ENCODE measurements at regions not wholly inside any gene's neighbourhood (a gene's known extent, or its start where the extent isn't known, plus 50 kb on each side); places are given as distances from the start of the nearest gene placed in this dataset.

- DNase-seq (ENCODE audit: missing footprints), result no peak
- intact Hi-C loops (cut with DNase I), result no loop called here
- ATAC-seq, result no peak
These were observed 445.8 kb upstream of the CITED2 start for GRCh38 chr6:139820210-139820609.

GRCh38 chr6:139819776-139820175, 445.3 kb upstream of the CITED2 start:
- DNase-seq (ENCODE audit: missing footprints), result no peak
- no peak for ATAC-seq
- intact Hi-C loops (cut with DNase I), result no loop called here

GRCh38 chr6:139812939-139813338, 438.5 kb upstream of the CITED2 start:
- DNase-seq (ENCODE audit: missing footprints), result no peak
- intact Hi-C loops (cut with DNase I), result no loop called here
- no peak for ATAC-seq

- DNase-seq (ENCODE audit: missing footprints), result no peak
- ATAC-seq, result no peak
These were observed 427.3 kb upstream of the CITED2 start for GRCh38 chr6:139801571-139802321.

GRCh38 chr6:139800837-139801236, 426.4 kb upstream of the CITED2 start:
- intact Hi-C loops (cut with DNase I), result no loop called here
- DNase-seq (ENCODE audit: missing footprints), result no peak
- no peak for ATAC-seq

More at GRCh38 chr6:139801571-139802321, 427.3 kb upstream of the CITED2 start:
- intact Hi-C loops (cut with DNase I), result no loop called here

- DNase-seq (ENCODE audit: missing footprints) (no peak), ATAC-seq (no peak)
- intact Hi-C loops (cut with DNase I), result no loop called here
These were observed 416.1 kb upstream of the CITED2 start for GRCh38 chr6:139790527-139790926.

GRCh38 chr6:139784222-139784769, 409.8 kb upstream of the CITED2 start:
- DNase-seq (ENCODE audit: missing footprints) (no peak), ATAC-seq (no peak)
- intact Hi-C loops (cut with DNase I), result no loop called here

- intact Hi-C loops (cut with DNase I), result loop anchor here (10.0 kb wide), 1 partner anchor 265 kb away; no protein-coding TSS in a partner anchor
- no peak for ATAC-seq
- no peak for DNase-seq (ENCODE audit: missing footprints)
These were observed 405.7 kb upstream of the CITED2 start for GRCh38 chr6:139779988-139780774.

- DNase-seq (ENCODE audit: missing footprints) (no peak), ATAC-seq (peak; percentile 71)
These were observed 404.2 kb upstream of the CITED2 start for GRCh38 chr6:139778688-139779087.

GRCh38 chr6:139778106-139778505, 403.7 kb upstream of the CITED2 start:
- ATAC-seq (no peak), DNase-seq (ENCODE audit: missing footprints) (no peak)
- intact Hi-C loops (cut with DNase I), result loop anchor here (10.0 kb wide), 1 partner anchor 263 kb away; no protein-coding TSS in a partner anchor

More at GRCh38 chr6:139778688-139779087, 404.2 kb upstream of the CITED2 start:
- intact Hi-C loops (cut with DNase I), result loop anchor here (10.0 kb wide), 1 partner anchor 264 kb away; no protein-coding TSS in a partner anchor

GRCh38 chr6:139777202-139777970, 402.9 kb upstream of the CITED2 start:
- no peak for DNase-seq (ENCODE audit: missing footprints)
- ATAC-seq, result no peak
- intact Hi-C loops (cut with DNase I), result loop anchor here (10.0 kb wide), 1 partner anchor 263 kb away; no protein-coding TSS in a partner anchor

GRCh38 chr6:139776041-139776440, 401.6 kb upstream of the CITED2 start:
- DNase-seq (ENCODE audit: missing footprints), result no peak
- intact Hi-C loops (cut with DNase I), result loop anchor here (10.0 kb wide), 1 partner anchor 261 kb away; no protein-coding TSS in a partner anchor
- no peak for ATAC-seq

GRCh38 chr6:139768196-139768595, 393.7 kb upstream of the CITED2 start:
- ATAC-seq (no peak), DNase-seq (ENCODE audit: missing footprints) (no peak)
- intact Hi-C loops (cut with DNase I), result loop anchor here (10.0 kb wide), 2 partner anchors 173 to 307 kb away; no protein-coding TSS in a partner anchor

GRCh38 chr6:139766796-139767195, 392.3 kb upstream of the CITED2 start:
- no peak for DNase-seq (ENCODE audit: missing footprints)
- intact Hi-C loops (cut with DNase I), result loop anchor here (10.0 kb wide), 2 partner anchors 172 to 308 kb away; no protein-coding TSS in a partner anchor

GRCh38 chr6:139765825-139766285, 391.4 kb upstream of the CITED2 start:
- ATAC-seq (no peak), DNase-seq (ENCODE audit: missing footprints) (no peak)
- intact Hi-C loops (cut with DNase I), result loop anchor here (10.0 kb wide), 2 partner anchors 171 to 309 kb away; no protein-coding TSS in a partner anchor

More at GRCh38 chr6:139766796-139767195, 392.3 kb upstream of the CITED2 start:
- ATAC-seq, result no peak

- intact Hi-C loops (cut with DNase I), result loop anchor here (5.0 to 10.0 kb wide), 3 partner anchors 170 to 310 kb away; no protein-coding TSS in a partner anchor
- ATAC-seq, result peak; percentile 94
- DNase-seq (ENCODE audit: missing footprints), result no peak
These were observed 390.1 kb upstream of the CITED2 start for GRCh38 chr6:139764498-139764986.

GRCh38 chr6:139763468-139764210, 389.2 kb upstream of the CITED2 start:
- ATAC-seq, result no peak
- intact Hi-C loops (cut with DNase I), result loop anchor here (5.0 to 10.0 kb wide), 3 partner anchors 169 to 311 kb away; no protein-coding TSS in a partner anchor

More at GRCh38 chr6:139763468-139764210, 389.2 kb upstream of the CITED2 start:
- DNase-seq (ENCODE audit: missing footprints), result no peak
